MV-4-11 (cell line): ENCODE measurements at regions not wholly inside any gene's neighbourhood (a gene's known extent, or its start where the extent isn't known, plus 50 kb on each side); places are given as distances from the start of the nearest gene placed in this dataset.
A peak's percentile ranks its signal among the peaks of the same experiment; 100 is the strongest.

Experiments used
- DNase-seq: peaks from one replicate; lab custom pipeline; 2025; lab: John Stamatoyannopoulos, UW

GRCh38 chr3:194218646-194219453, 82.9 kb downstream of the HES1 start:
- peak; percentile 59 for DNase-seq

GRCh38 chr3:194219826-194220410, 84.0 kb downstream of the HES1 start:
- no peak for DNase-seq

GRCh38 chr3:194220901-194221326, 85.0 kb downstream of the HES1 start:
- DNase-seq, result no peak

GRCh38 chr3:194221336-194221735, 85.4 kb downstream of the HES1 start:
- no peak for DNase-seq

GRCh38 chr3:194223951-194224350, 88.0 kb downstream of the HES1 start:
- DNase-seq, result no peak

GRCh38 chr3:194224471-194225417, 88.8 kb downstream of the HES1 start:
- DNase-seq, result peak; percentile 62

- no peak for DNase-seq
Measured at GRCh38 chr3:194225418-194225812, 89.5 kb downstream of the HES1 start.

GRCh38 chr3:194225988-194226663, 90.2 kb downstream of the HES1 start:
- no peak for DNase-seq

GRCh38 chr3:194231929-194232832, 96.2 kb downstream of the HES1 start:
- no peak for DNase-seq

GRCh38 chr3:194233150-194233549, 97.2 kb downstream of the HES1 start:
- no peak for DNase-seq

GRCh38 chr3:194235160-194235559, 99.2 kb downstream of the HES1 start:
- DNase-seq, result no peak

- DNase-seq, result no peak
Measured at GRCh38 chr3:194237110-194237509, 101.2 kb downstream of the HES1 start.

GRCh38 chr3:194240766-194241165, 104.8 kb downstream of the HES1 start:
- DNase-seq, result no peak

- no peak for DNase-seq
Measured at GRCh38 chr3:194243172-194243837, 107.4 kb downstream of the HES1 start.

GRCh38 chr3:194244167-194244566, 107.0 kb downstream of the CPN2 start:
- DNase-seq, result no peak

GRCh38 chr3:194245474-194245873, 105.7 kb downstream of the CPN2 start:
- no peak for DNase-seq

- DNase-seq, result peak; percentile 20
Measured at GRCh38 chr3:194245975-194246561, 105.1 kb downstream of the CPN2 start.

GRCh38 chr3:194246709-194247349, 104.3 kb downstream of the CPN2 start:
- no peak for DNase-seq

- DNase-seq, result no peak
Measured at GRCh38 chr3:194247350-194247740, 103.8 kb downstream of the CPN2 start.
